GM21737 (cell line): ENCODE measurements at regions not wholly inside any gene's neighbourhood (a gene's known extent, or its start where the extent isn't known, plus 50 kb on each side); places are given as distances from the start of the nearest gene placed in this dataset.

Experiments used
- ATAC-seq: cut with Tn5 transposase; IDR thresholded peaks from one replicate; pipeline ENCODE4 v1.9.1; 2021; ENCODE audit warnings: mild to moderate bottlenecking, moderate library complexity; ENCODE audit not compliant: unreplicated experiment

GRCh38 chr12:89948271-89949175 lies 239.9 kb upstream of the ATP2B1 start:
- ATAC-seq, result no peak

- no peak for ATAC-seq
Measured at GRCh38 chr12:89947437-89948270, 239.0 kb upstream of the ATP2B1 start.

DNA sequence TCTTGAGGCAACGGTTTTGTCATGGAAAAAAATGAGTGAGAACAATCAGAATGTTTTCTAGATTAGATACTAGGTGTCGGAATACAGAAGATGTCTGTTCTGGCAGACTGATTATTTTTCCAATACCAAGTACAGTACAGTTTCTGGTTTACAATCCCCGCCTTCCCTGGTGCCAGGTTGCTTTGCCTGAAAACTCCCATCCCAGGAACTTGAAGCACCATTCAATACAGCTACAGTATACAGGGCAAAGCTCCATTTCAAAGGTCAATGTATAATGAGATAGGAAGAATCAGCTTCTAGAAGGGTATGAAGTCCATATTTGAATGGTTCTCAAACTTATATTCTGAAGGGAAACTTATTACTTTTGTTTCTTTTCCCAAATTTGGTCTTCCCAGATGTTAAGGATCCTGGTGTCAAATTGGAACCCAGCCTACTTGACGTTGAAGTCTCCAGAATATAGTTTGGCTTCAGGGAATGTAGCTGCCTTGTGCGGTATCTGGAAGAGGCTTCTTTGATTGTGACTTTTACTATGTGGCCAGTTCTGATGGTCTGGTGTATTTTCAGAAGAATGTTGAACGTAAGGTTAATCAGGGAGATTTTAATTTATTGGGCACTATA lies 238.0 kb upstream of the ATP2B1 start:
- ATAC-seq, result no peak

DNA sequence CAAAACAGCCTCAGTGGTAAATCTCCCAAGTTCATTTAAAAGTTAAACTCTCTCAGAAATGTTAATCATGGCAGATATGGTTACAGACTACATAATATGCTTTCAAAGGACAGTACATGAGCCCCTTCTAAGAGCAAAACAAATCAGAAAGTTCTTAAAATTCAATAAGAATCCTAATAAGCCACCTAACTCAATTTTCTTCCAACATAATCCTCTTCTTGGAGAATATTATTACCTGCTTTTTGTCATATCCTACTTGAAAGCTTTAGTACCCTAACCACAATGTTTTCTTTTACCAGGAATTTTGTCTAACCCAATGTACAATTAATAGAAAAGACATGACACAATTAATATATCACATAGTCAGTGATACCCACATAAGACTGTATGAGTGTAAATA lies 236.5 kb upstream of the ATP2B1 start:
- no peak for ATAC-seq

DNA sequence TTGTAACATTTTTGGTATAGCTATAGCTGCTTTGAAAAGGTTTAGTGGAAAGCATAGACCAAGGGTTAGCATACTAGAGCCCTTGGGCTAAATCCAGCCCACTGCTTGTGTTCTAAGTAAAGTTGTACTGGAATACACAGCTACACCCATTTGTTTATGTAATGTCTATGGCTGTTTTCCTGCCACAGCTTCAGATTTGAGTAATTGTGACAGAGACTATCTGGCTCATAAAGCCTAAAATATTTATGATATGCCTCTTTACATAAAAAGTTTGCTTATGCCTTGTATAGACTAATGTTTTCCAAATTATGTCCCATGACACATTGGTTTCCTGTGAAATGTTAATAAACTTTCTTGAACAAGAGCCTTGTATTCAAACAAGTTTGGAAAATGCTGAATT lies 234.8 kb upstream of the ATP2B1 start:
- ATAC-seq, result no peak

DNA sequence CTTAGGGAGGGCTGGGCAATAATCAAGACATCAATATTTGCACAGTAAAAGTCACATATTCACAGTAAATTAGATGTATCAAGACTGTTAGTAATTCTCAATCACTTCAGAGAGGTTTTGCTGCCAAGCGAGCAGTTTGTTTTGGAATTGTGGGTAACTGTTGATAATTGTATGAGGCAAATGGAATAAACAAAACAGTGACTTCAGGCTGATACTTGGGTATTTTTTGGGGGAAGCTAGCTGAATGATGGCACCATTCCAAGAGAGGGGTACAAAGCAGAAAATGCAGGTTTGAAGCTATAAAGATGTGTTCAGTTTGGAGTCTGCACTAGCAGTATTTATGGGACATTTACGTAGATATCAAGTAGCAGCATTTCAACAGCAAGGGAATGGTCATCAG lies 232.8 kb upstream of the ATP2B1 start:
- ATAC-seq, result no peak

DNA sequence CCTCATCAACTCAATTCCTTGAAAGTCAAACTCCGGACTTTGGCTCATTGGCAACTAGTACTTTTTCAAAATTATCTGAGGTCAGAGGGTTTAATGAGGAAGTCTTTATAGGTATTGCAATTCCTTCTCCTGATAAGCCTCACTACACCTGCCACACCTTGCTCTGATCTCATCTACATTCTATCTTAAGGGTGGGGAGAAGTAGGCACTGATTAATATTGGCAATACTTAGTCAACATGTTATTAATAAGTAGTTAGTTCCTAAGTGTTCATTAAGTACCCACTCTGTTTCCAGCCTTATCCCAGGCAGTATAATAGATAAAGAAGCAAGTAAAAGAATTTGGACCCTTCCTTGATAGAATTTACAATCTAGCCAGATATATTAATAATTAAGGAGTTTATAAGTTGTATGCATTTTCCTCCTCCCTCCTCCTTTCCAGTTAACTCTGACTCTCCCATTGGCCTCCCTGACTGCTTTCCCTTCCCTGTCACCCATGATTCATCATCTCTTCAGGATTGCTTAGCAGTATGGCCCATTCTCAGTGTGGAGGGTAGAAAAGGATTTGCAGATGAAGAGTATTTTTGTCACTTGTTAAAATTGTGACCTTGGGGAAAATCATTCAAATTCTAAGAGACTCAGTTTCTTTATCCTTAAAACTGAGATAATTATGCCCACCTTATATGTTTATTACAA lies 231.0 kb upstream of the ATP2B1 start:
- no peak for ATAC-seq

DNA sequence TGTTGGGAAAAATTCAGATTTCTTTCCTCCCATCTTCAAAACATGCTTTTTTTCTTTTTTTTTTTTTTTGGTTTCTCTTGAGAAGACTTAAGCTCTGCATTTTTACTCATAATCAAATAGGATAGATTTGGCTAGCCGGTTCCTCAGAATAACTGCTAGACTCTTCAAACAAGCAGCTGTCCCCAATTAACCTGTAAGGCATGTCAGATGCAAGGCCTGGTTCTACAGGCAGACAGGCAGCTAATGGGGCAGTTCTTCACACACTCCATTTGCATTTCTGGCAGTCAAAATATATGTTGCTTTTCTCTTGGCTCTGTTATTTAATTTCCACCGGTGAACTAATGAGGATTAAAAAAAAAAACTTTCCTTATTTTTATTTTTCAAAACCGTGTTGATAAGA lies 228.0 kb upstream of the ATP2B1 start:
- no peak for ATAC-seq

DNA sequence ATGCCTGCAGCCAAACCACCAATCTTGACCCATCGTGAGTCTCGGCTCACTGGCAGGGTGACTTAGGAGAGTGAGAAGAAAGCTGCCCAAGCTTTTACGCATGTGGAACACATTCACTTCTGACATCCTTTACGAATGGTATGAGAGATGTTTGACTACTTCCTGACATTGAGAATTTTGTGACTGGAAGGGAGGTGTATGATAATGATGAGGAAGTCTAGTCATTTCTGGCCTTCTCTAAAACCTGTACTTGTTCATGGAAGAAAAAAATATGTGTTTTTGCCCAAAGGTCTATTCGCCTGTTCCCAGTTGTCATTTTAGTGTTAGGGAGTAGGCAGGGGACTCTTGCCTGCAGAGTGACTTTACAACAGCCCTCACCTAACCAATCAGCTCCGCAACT lies 227.2 kb upstream of the ATP2B1 start:
- ATAC-seq, result peak; percentile 68

- ATAC-seq, result no peak
Measured at GRCh38 chr12:89933911-89934310, 225.3 kb upstream of the ATP2B1 start.

GRCh38 chr12:89932954-89933353 lies 224.3 kb upstream of the ATP2B1 start:
- no peak for ATAC-seq

DNA sequence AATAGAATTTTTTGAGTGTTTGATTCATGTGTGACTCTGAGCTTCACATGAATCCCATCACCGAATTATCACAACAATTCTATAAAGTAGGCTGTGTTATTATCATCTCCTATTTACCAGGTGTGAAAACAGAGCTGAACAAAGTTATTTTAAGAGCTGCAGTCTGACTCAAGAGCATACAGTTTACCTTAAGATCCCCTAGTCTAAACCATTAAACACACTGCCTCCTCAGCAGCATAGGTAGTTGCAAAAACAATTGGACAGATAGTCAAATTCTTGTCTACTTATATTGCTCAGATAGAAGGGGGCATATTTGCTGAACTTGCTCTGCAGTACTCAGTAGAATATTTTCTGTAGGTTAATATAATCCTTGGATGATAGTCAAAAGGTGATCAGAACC lies 219.8 kb upstream of the ATP2B1 start:
- no peak for ATAC-seq

GRCh38 chr12:89927226-89927698 lies 218.6 kb upstream of the ATP2B1 start:
- ATAC-seq, result peak; percentile 99

DNA sequence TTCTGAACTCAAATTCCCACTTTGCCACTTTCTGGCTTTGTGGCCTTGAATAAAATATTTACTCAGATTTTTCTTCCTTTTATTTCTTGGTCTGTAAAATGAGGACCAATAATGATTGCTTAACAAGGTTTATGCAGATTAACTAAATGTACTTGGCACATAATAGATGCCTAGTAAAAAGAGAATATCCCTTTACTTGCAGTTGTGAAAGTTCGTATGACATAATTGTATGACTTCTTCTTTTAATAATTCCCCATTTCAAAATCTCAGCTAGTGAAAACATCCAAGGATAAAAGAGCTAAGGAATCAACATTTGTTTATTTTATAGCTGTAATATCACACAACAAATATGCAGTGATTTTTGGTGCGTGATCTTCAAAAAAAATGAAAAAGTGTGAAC lies 215.6 kb upstream of the ATP2B1 start:
- no peak for ATAC-seq

- ATAC-seq, result no peak
Measured at GRCh38 chr12:89923091-89923490, 214.5 kb upstream of the ATP2B1 start.

DNA sequence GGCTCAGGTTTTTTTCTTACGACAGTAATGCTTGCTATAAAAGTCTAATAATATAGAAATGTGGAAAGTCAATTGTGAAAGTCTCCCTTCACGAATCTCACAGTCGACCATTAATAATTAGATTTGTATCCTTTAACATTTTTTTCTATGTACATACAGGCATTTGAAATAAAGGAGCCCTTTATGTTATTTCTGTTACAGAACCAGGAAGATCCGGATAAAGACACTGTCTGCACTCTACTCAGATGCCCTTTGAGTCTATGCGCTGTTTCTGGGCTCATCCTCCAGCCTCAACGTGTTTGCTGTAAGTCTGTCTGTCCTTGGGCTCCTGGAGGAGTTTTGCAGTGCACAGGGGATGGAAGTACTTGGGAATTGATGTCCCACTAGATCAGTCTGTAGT lies 212.2 kb upstream of the ATP2B1 start:
- no peak for ATAC-seq

DNA sequence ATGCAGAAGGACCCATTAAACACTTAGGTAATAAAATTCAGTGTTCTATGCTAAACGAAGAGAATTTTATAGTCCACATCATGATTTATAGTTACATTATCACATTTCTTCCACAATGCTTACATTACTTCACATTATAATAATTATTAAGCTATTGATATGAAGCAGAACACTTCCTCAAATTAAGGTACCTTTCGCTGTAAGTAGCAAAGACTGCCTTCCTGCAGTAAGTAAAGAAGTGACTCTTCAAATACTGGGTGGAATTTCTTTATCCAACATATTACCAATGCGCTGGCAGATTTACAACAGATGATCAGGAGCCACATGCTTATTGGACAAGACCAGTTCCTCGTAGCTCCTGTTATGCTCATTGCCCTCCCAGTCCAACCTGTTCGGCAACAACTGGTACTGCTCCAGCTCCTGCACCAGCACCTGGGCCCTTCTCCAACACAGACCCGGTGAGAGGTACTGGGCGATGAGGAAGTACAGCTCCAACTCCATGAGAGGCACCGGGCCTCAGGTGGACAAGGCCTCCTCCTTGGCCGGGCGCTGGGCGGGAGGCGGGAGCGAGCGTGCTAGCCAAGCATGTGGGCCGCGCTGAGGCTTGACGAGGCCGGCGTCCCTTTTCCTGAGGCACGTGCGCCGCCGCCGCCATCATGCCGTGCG lies 210.7 kb upstream of the ATP2B1 start:
- ATAC-seq, result no peak

GRCh38 chr12:89918172-89918846 lies 209.7 kb upstream of the ATP2B1 start:
- no peak for ATAC-seq

DNA sequence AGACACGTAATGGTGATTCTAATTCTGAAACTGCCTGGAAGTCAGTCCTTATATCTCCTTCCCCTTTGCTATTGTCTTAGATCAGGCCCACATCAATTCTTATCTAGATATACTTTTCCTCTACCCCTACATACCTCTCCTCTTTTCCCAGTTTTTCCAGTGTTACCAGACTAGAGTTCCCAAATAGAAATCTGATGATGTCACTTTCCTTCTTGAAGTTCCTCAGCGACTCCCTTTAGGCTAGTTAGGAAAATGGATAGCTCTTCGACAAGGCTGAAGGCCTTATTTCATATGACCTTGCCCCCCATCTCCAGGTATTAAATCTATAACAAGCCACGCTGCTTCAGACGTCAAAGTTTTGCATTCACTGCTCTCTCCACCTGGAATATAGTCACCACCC lies 201.1 kb upstream of the ATP2B1 start:
- ATAC-seq, result no peak

DNA sequence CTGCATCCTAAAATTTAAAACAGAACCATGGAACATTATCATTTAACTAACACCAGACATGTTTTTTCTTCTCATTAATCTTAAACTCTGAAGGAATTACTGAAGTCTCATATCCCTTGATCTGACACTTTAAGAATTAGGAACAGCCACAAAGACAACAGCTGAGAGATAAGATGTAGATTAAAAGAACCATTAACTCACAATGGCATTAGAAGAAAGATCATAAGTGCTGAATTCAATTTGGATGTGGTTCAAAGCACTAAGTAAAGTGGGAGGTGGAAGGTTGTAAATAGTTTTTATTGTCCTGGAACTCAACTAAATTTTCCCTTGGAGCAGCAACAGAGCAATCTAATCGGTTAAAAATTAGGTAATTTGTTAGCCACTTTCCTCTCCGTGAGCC lies 199.0 kb upstream of the ATP2B1 start:
- no peak for ATAC-seq
